ENCODE measurements at regions not wholly inside any gene's neighbourhood (a gene's known extent, or its start where the extent isn't known, plus 50 kb on each side); places are given as distances from the start of the nearest gene placed in this dataset.

DNA sequence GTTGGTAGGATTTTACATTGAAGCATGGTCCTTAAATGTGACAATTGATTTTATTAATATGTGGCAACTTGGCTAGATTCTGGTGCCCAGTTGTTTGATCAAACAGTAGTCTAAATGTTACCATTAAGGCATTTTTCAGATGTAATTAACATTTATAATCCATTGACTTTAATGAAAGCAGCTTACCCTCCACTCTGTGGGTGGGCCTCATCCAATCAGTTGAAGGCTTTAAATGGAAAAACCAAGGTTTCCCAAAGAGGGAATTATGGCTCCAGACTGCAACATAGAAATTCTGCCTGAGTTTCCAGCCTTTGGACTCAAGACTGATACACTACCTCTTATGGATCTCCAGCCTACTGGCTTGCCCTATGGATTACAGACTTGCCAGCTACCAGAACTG is 1153.2 kb downstream of the BCL11B start:
- no peak for TF ChIP-seq POLR2A (IDR thresholded peaks at IDR 0.05; ENCODE audit: low read depth, low read length)
- no peak for TF ChIP-seq USF2 (IDR thresholded peaks at IDR 0.05; ENCODE audit: low read depth, low read length)
- no peak for TF ChIP-seq CTCF (conservative IDR thresholded peaks at IDR 0.05; ENCODE audit: low read depth, low read length)
- TF ChIP-seq RCOR1 (IDR thresholded peaks at IDR 0.05; ENCODE audit: insufficient replicate concordance, low read length) = no peak
- no peak for TF ChIP-seq MAZ (IDR thresholded peaks at IDR 0.05; ENCODE audit: borderline replicate concordance, low read depth, low read length)
- TF ChIP-seq CEBPB (IDR thresholded peaks at IDR 0.05; ENCODE audit: low read depth, low read length) = no peak
- no peak for TF ChIP-seq NFE2L2 (IDR thresholded peaks at IDR 0.05; ENCODE audit: low read depth, low read length)
- TF ChIP-seq CHD1 (IDR thresholded peaks at IDR 0.05; ENCODE audit: low read depth, low read length) = no peak
- TF ChIP-seq MAFK (IDR thresholded peaks at IDR 0.05; ENCODE audit: low read depth, low read length) = no peak
- TF ChIP-seq, protein P1, sequence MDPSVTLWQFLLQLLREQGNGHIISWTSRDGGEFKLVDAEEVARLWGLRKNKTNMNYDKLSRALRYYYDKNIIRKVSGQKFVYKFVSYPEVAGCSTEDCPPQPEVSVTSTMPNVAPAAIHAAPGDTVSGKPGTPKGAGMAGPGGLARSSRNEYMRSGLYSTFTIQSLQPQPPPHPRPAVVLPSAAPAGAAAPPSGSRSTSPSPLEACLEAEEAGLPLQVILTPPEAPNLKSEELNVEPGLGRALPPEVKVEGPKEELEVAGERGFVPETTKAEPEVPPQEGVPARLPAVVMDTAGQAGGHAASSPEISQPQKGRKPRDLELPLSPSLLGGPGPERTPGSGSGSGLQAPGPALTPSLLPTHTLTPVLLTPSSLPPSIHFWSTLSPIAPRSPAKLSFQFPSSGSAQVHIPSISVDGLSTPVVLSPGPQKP (IDR thresholded peaks at IDR 0.05; ENCODE audit: borderline replicate concordance, low read depth, low read length) = no peak
- TF ChIP-seq RFX5 (IDR thresholded peaks at IDR 0.05; ENCODE audit: low read depth, low read length) = no peak
- no peak for TF ChIP-seq MXI1 (IDR thresholded peaks at IDR 0.05; ENCODE audit: borderline replicate concordance, low read depth, low read length)
- no peak for TF ChIP-seq RAD21 (IDR thresholded peaks at IDR 0.05; ENCODE audit: low read length)
- TF ChIP-seq FOS (IDR thresholded peaks at IDR 0.05; ENCODE audit: low read depth, low read length) = no peak

All from IMR-90 (cell line).